Liver (tissue), 8 donors: ENCODE measurements at regions not wholly inside any gene's neighbourhood (a gene's known extent, or its start where the extent isn't known, plus 50 kb on each side); places are given as distances from the start of the nearest gene placed in this dataset.

Experiments used
- DNase-seq: peaks from one replicate; pipeline ENCODE4 v3.0.0-alpha.2; 2017; ENCODE audit warnings: low spot score
- H3K27ac ChIP-seq, 2 donors: one replicate each; pipeline ENCODE4 v1.7.0; 2013; ENCODE audit warnings: inconsistent platforms in 2 of 2, low read length in 2 of 2, control low read depth in 1 of 2, low read depth in 1 of 2, mild to moderate bottlenecking in 1 of 2
- H3K27me3 ChIP-seq, 4 donors: one replicate each; pipeline versions ENCODE4 v1.6.1 to v1.7.0; 2013; ENCODE audit warnings: low read length in 3 of 4, inconsistent platforms in 1 of 4, mild to moderate bottlenecking in 1 of 4, moderate library complexity in 1 of 4; ENCODE audit not compliant: control insufficient read depth in 4 of 4, insufficient read depth in 4 of 4
- H3K36me3 ChIP-seq, 4 donors: one replicate each; pipeline versions ENCODE4 v1.6.1 to v1.7.0; 2013; ENCODE audit warnings: low read length in 3 of 4, mild to moderate bottlenecking in 3 of 4, low read depth in 1 of 4, moderate library complexity in 1 of 4; ENCODE audit not compliant: control insufficient read depth in 4 of 4, insufficient read depth in 3 of 4
- H3K4me1 ChIP-seq, 4 donors: one replicate each; pipeline versions ENCODE4 v1.6.1 to v1.7.0; 2013; ENCODE audit warnings: low read length in 3 of 4, mild to moderate bottlenecking in 3 of 4, moderate library complexity in 1 of 4; ENCODE audit not compliant: control insufficient read depth in 4 of 4, insufficient read depth in 4 of 4
- H3K4me3 ChIP-seq, 3 donors: one replicate each; pipeline versions ENCODE4 v1.6.1 to v1.7.0; 2013; ENCODE audit warnings: low read length in 3 of 3, control low read depth in 1 of 3, low read depth in 1 of 3, mild to moderate bottlenecking in 1 of 3
- H3K9ac ChIP-seq, 2 donors: one replicate each; pipeline ENCODE4 v1.7.0; 2013; ENCODE audit warnings: low read length in 2 of 2, mild to moderate bottlenecking in 2 of 2, moderate library complexity in 2 of 2, control low read depth in 1 of 2, low read depth in 1 of 2
- H3K9me3 ChIP-seq, 4 donors: one replicate each; pipeline versions ENCODE4 v1.6.1 to v1.7.0; 2013; ENCODE audit warnings: low read length in 3 of 4; ENCODE audit not compliant: control insufficient read depth in 4 of 4
- CTCF ChIP-seq: fragments of 150-350 bp; IDR thresholded peaks from 2 replicates; pipeline ENCODE4 v1.5.1; 2017; ENCODE audit warnings: improper control_type of control experiment, low read depth, low read length; ENCODE audit not compliant: missing input control
- EGR1 ChIP-seq, 2 donors: IDR thresholded peaks; 2 replicates each; pipeline ENCODE4 v1.6.1; 2016 to 2018; ENCODE audit warnings: antibody characterized with exemption in 2 of 2, low read depth in 2 of 2
- FOXA1 ChIP-seq: IDR thresholded peaks from 2 replicates; pipeline ENCODE4 v1.6.1; 2016; ENCODE audit warnings: antibody characterized with exemption
- FOXA2 ChIP-seq: IDR thresholded peaks from 2 replicates; pipeline ENCODE4 v1.6.1; 2016; ENCODE audit warnings: antibody characterized with exemption
- GABPA ChIP-seq, 2 donors: IDR thresholded peaks in 1 of 2; conservative IDR thresholded peaks in 1 of 2; 2 replicates each; pipeline ENCODE4 v1.6.1; 2016; ENCODE audit warnings: antibody characterized with exemption in 2 of 2, mild to moderate bottlenecking in 1 of 2, moderate library complexity in 1 of 2
- HNF4A ChIP-seq, 2 donors: conservative IDR thresholded peaks; 2 replicates each; pipeline ENCODE4 v1.6.1; 2016; ENCODE audit warnings: antibody characterized with exemption in 2 of 2, mild to moderate bottlenecking in 2 of 2
- HNF4G ChIP-seq: IDR thresholded peaks from 2 replicates; pipeline ENCODE4 v1.6.1; 2016; ENCODE audit warnings: antibody characterized with exemption
- MAX ChIP-seq: IDR thresholded peaks from 2 replicates; pipeline ENCODE4 v1.6.1; 2016; ENCODE audit warnings: antibody characterized with exemption
- NR2F2 ChIP-seq: IDR thresholded peaks from 2 replicates; pipeline ENCODE4 v1.6.1; 2016; ENCODE audit warnings: antibody characterized with exemption
- RAD21 ChIP-seq, 2 donors: IDR thresholded peaks; 2 replicates each; pipeline ENCODE4 v1.6.1; 2016; ENCODE audit warnings: antibody characterized with exemption in 2 of 2, mild to moderate bottlenecking in 2 of 2
- REST ChIP-seq: IDR thresholded peaks from 2 replicates; pipeline ENCODE4 v1.6.1; 2016; ENCODE audit warnings: antibody characterized with exemption, mild to moderate bottlenecking
- RXRA ChIP-seq, 2 donors: IDR thresholded peaks; 2 replicates each; pipeline ENCODE4 v1.6.1; 2017 to 2018; ENCODE audit warnings: antibody characterized with exemption in 2 of 2, mild to moderate bottlenecking in 1 of 2
- SP1 ChIP-seq: IDR thresholded peaks from 2 replicates; pipeline ENCODE4 v1.6.1; 2018; ENCODE audit warnings: antibody characterized with exemption, mild to moderate bottlenecking
- YY1 ChIP-seq: IDR thresholded peaks from 2 replicates; pipeline ENCODE4 v1.6.1; 2016; ENCODE audit warnings: antibody characterized with exemption, mild to moderate bottlenecking
- ZBTB33 ChIP-seq: IDR thresholded peaks from 2 replicates; pipeline ENCODE4 v1.6.1; 2016; ENCODE audit warnings: antibody characterized with exemption
- WGBS: extraction: QIAGEN DNeasy Blood & Tissue Kit; methylation state at CpG from one replicate; pipeline ENCODE4 v1.1.7; 2013; 5-methylcytosine and 5-hydroxymethylcytosine counted together
- donor health status: healthy.
- donor health status: healthy.
- donor health status: healthy.
- donor health status: healthy.
- donor health status: healthy.

GRCh38 chr20:60948224-60948623, 303.8 kb upstream of the CDH4 start:
- H3K4me1 ChIP-seq, result no peaks in the 10 kb centered on the region

More at GRCh38 chr20:60948224-60948623, 303.8 kb upstream of the CDH4 start:
- Histone ChIP-seq H3K27me3 (peaks cover 0 to 4% (median 0%) of the 10 kb centered on the region in 4 donors), H3K27ac (no peak overlapping the region), H3K9ac (no peak overlapping the region), H3K4me3 (no peak overlapping the region), H3K9me3 (peaks cover 0 to 2% (median 0%) of the 10 kb centered on the region in 4 donors), H3K36me3 (no peaks in the 10 kb centered on the region)
- no peak for TF ChIP-seq MAX
- no peak for TF ChIP-seq GABPA (IDR thresholded peaks at IDR 0.05 in 1 of 2, conservative IDR thresholded peaks at IDR 0.05 in 1 of 2)
- no peak for TF ChIP-seq YY1
- TF ChIP-seq HNF4G, result no peak
- TF ChIP-seq FOXA2, result no peak
- no peak for TF ChIP-seq EGR1 (IDR thresholded peaks at IDR 0.05; ENCODE audit: low read depth in 2 of 2)
- no peak for TF ChIP-seq RXRA (IDR thresholded peaks at IDR 0.05)
- TF ChIP-seq SP1, result no peak
- no peak for TF ChIP-seq FOXA1
- TF ChIP-seq CTCF, result no peak
- TF ChIP-seq REST, result no peak
- no peak for TF ChIP-seq ZBTB33
- TF ChIP-seq RAD21 (IDR thresholded peaks at IDR 0.05), result no peak
- no peak for TF ChIP-seq NR2F2
- TF ChIP-seq HNF4A (conservative IDR thresholded peaks at IDR 0.05), result no peak
- 79% methylated on average over 8 of the region's 8 CpGs for WGBS
- DNase-seq, result no peak
